CD14-positive monocyte (primary cell): ENCODE measurements at regions not wholly inside any gene's neighbourhood (a gene's known extent, or its start where the extent isn't known, plus 50 kb on each side); places are given as distances from the start of the nearest gene placed in this dataset.

ENCODE experiments used
- DNase-seq, 3 donors: peaks; one replicate each; pipeline ENCODE4 v3.0.0-alpha.2; 2011 to 2022
- H2AFZ ChIP-seq: 2 replicates; pipeline ENCODE4 v1.6.0; 2012; ENCODE audit warnings: mild to moderate bottlenecking, low read depth, low read length, inconsistent platforms; ENCODE audit not compliant: insufficient read depth, poor library complexity, severe bottlenecking
- H3K27ac ChIP-seq, 2 donors: 1 replicate in 1 of 2; 2 replicates in 1 of 2; pipeline ENCODE4 v1.5.1; 2012 to 2013; ENCODE audit warnings: low read length in 2 of 2, control low read depth in 1 of 2, inconsistent platforms in 1 of 2, low read depth in 1 of 2, mild to moderate bottlenecking in 1 of 2
- H3K27me3 ChIP-seq, 2 donors: one replicate each; pipeline versions ENCODE4 v1.6.0 to v1.6.1; 2011 to 2013; ENCODE audit warnings: low read length in 2 of 2; ENCODE audit not compliant: control insufficient read depth in 2 of 2, insufficient read depth in 2 of 2
- H3K36me3 ChIP-seq, 2 donors: replicated peaks in 1 of 2; 1 replicate in 1 of 2; 2 replicates in 1 of 2; pipeline versions ENCODE4 v1.5.1 to v1.6.1; 2012 to 2013; ENCODE audit warnings: low read length in 2 of 2, control low read depth in 1 of 2, inconsistent platforms in 1 of 2, mild to moderate bottlenecking in 1 of 2; ENCODE audit not compliant: insufficient read depth in 2 of 2, control insufficient read depth in 1 of 2
- H3K4me1 ChIP-seq, 2 donors: 1 replicate in 1 of 2; 2 replicates in 1 of 2; pipeline versions ENCODE4 v1.5.1 to v1.6.1; 2012 to 2013; ENCODE audit warnings: low read length in 2 of 2, control low read depth in 1 of 2, inconsistent platforms in 1 of 2, mild to moderate bottlenecking in 1 of 2, moderate library complexity in 1 of 2; ENCODE audit not compliant: insufficient read depth in 2 of 2, control insufficient read depth in 1 of 2
- H3K4me2 ChIP-seq: replicated peaks from 2 replicates; pipeline ENCODE3; 2012; ENCODE audit warnings: low read length, moderate library complexity, mild to moderate bottlenecking; ENCODE audit not compliant: poor library complexity, severe bottlenecking; ENCODE audit errors: extremely low read depth
- H3K4me3 ChIP-seq, 3 experiments: fragments of 200-600 bp in 1 of 3; sonication (generic) in 1 of 3; replicated peaks in 1 of 3; 1 replicate in 2 of 3; 2 replicates in 1 of 3; pipeline ENCODE4 v1.5.1; 2011 to 2013; ENCODE audit warnings: low read length in 3 of 3, mild to moderate bottlenecking in 3 of 3, control low read depth in 2 of 3, low read depth in 2 of 3, inconsistent platforms in 1 of 3, moderate library complexity in 1 of 3
- H3K79me2 ChIP-seq: 2 replicates; pipeline ENCODE4 v1.6.0; 2012; ENCODE audit warnings: mild to moderate bottlenecking, control low read depth, inconsistent platforms, low read length, moderate library complexity; ENCODE audit not compliant: insufficient read depth
- H3K9ac ChIP-seq: 2 replicates; pipeline ENCODE4 v1.6.0; 2017; ENCODE audit warnings: low read length, mild to moderate bottlenecking; ENCODE audit not compliant: insufficient read depth, poor library complexity, severe bottlenecking
- H3K9me3 ChIP-seq, 2 donors: replicated peaks in 1 of 2; 1 replicate in 1 of 2; 2 replicates in 1 of 2; pipeline versions ENCODE4 v1.5.1 to v1.6.1; 2012 to 2013; ENCODE audit warnings: low read length in 2 of 2, control low read depth in 1 of 2; ENCODE audit not compliant: control insufficient read depth in 1 of 2, insufficient read depth in 1 of 2
- H4K20me1 ChIP-seq: 2 replicates; pipeline ENCODE4 v1.6.0; 2012; ENCODE audit warnings: mild to moderate bottlenecking, low read length, control low read depth, moderate library complexity; ENCODE audit not compliant: insufficient read depth
- H3K27ac Mint-ChIP-seq, 7 donors: one replicate each; pipeline ENCODE4 v1.8.0; 2020; ENCODE audit warnings: mild to moderate bottlenecking in 7 of 7, mixed read lengths in 7 of 7, moderate library complexity in 6 of 7, inconsistent platforms in 2 of 7
- H3K27me3 Mint-ChIP-seq, 3 donors: one replicate each; pipeline ENCODE4 v1.8.0; 2021 to 2022; ENCODE audit warnings: low read depth in 3 of 3, mild to moderate bottlenecking in 3 of 3, mixed read lengths in 3 of 3, moderate library complexity in 3 of 3, inconsistent platforms in 1 of 3
- H3K36me3 Mint-ChIP-seq, 2 donors: one replicate each; pipeline ENCODE4 v1.8.0; 2020; ENCODE audit warnings: mixed read lengths in 2 of 2, inconsistent platforms in 1 of 2, mild to moderate bottlenecking in 1 of 2
- H3K4me1 Mint-ChIP-seq: one replicate; pipeline ENCODE4 v1.8.0; 2020; ENCODE audit warnings: mild to moderate bottlenecking, mixed read lengths
- H3K4me3 Mint-ChIP-seq, 2 donors: one replicate each; pipeline ENCODE4 v1.8.0; 2020; ENCODE audit warnings: mild to moderate bottlenecking in 2 of 2, mixed read lengths in 2 of 2, moderate library complexity in 1 of 2
- H3K9me3 Mint-ChIP-seq, 7 donors: one replicate each; pipeline ENCODE4 v1.8.0; 2020 to 2022; ENCODE audit warnings: mixed read lengths in 7 of 7, mild to moderate bottlenecking in 6 of 7, moderate library complexity in 6 of 7, inconsistent platforms in 2 of 7
- CTCF ChIP-seq: fragments of 200-600 bp; IDR thresholded peaks from one replicate; pipeline ENCODE4 v1.8.0; 2022; ENCODE audit warnings: antibody characterized with exemption, mild to moderate bottlenecking
- WGBS: methylation state at CpG from one replicate; pipeline ENCODE4 v1.1.5; 2013; ENCODE audit warnings: missing lambda C conversion rate; ENCODE audit not compliant: insufficient coverage; 5-methylcytosine and 5-hydroxymethylcytosine counted together
- intact Hi-C, 2 donors: fragments of 100-400 bp; cut with micrococcal nuclease; formaldehyde crosslinking; loops; one replicate each; pipeline versions ENCODE4 v1.15.0 to v1.15.1; 2023

- 81% methylated on average over 6 of the region's 6 CpGs for WGBS
- Mint-ChIP-seq H3K9me3 (peaks cover 9 to 29% (median 21%) of the 10 kb centered on the region in 7 donors), H3K4me3 (no peak overlapping the region), H3K36me3 (peaks cover 0 to 2% of the 10 kb centered on the region in 2 donors), H3K27me3 (no peaks in the 10 kb centered on the region), H3K4me1 (peaks cover 7% of the 10 kb centered on the region), H3K27ac (no peak overlapping the region)
- no peak for DNase-seq
- Histone ChIP-seq H3K4me2 (no peak overlapping the region), H3K9ac (no peak overlapping the region), H3K4me3 (no peak overlapping the region), H3K36me3 (no peaks in the 10 kb centered on the region), H4K20me1 (no peaks in the 10 kb centered on the region), H3K27me3 (no peaks in the 10 kb centered on the region), H3K27ac (no peak overlapping the region), H2AFZ (no peak overlapping the region), H3K9me3 (peaks cover 13 to 18% of the 10 kb centered on the region in 2 donors), H3K79me2 (no peaks in the 10 kb centered on the region), H3K4me1 (peaks cover 4 to 5% of the 10 kb centered on the region in 2 donors)
- intact Hi-C loops = no loop called here
- no peak for TF ChIP-seq CTCF
These were observed 79.9 kb upstream of the CD163 start for GRCh38 chr12:7583471-7583870.

GRCh38 chr12:7582796-7583195, 79.2 kb upstream of the CD163 start:
- Histone ChIP-seq H3K9me3 (peaks cover 13 to 18% of the 10 kb centered on the region in 2 donors), H3K9ac (no peak overlapping the region), H3K4me2 (no peak overlapping the region), H3K79me2 (no peaks in the 10 kb centered on the region), H2AFZ (no peak overlapping the region), H3K27ac (no peak overlapping the region), H3K4me3 (no peak overlapping the region), H3K36me3 (no peaks in the 10 kb centered on the region), H3K4me1 (no peaks in the 10 kb centered on the region), H4K20me1 (no peaks in the 10 kb centered on the region), H3K27me3 (no peaks in the 10 kb centered on the region)
- DNase-seq = no peak
- Mint-ChIP-seq H3K4me1 (peaks cover 3% of the 10 kb centered on the region), H3K27me3 (no peaks in the 10 kb centered on the region), H3K4me3 (no peak overlapping the region), H3K36me3 (peaks cover 0 to 2% of the 10 kb centered on the region in 2 donors), H3K27ac (no peak overlapping the region), H3K9me3 (peaks cover 9 to 30% (median 21%) of the 10 kb centered on the region in 7 donors)
- intact Hi-C loops = no loop called here
- TF ChIP-seq CTCF = no peak
- WGBS = 100% methylated on average over 1 of the region's 2 CpGs
